Esophagus squamous epithelium (tissue), 4 donors: ENCODE measurements at regions not wholly inside any gene's neighbourhood (a gene's known extent, or its start where the extent isn't known, plus 50 kb on each side); places are given as distances from the start of the nearest gene placed in this dataset.

Source experiments
- CTCF ChIP-seq, 6 experiments: fragments of 450-650 bp in 4 of 6; fragments of 200-600 bp in 2 of 6; sonication (generic) in 2 of 6; IDR thresholded peaks; one replicate each; pipeline ENCODE4 v1.5.1; 2016 to 2019; ENCODE audit warnings: antibody characterized with exemption in 6 of 6, mild to moderate bottlenecking in 4 of 6, moderate library complexity in 4 of 6
- POLR2A ChIP-seq, 4 donors: fragments of 450-650 bp; IDR thresholded peaks; one replicate each; pipeline ENCODE4 v1.6.1; 2017; ENCODE audit warnings: antibody characterized with exemption in 4 of 4, mild to moderate bottlenecking in 4 of 4, moderate library complexity in 3 of 4

- TF ChIP-seq CTCF (IDR thresholded peaks at IDR 0.05) (no peak), POLR2A (IDR thresholded peaks at IDR 0.05) (no peak)
These were observed 183.4 kb upstream of the FBXL4 start for GRCh38 chr6:99130897-99131873.
